ENCODE measurements at regions not wholly inside any gene's neighbourhood (a gene's known extent, or its start where the extent isn't known, plus 50 kb on each side); places are given as distances from the start of the nearest gene placed in this dataset.

DNA sequence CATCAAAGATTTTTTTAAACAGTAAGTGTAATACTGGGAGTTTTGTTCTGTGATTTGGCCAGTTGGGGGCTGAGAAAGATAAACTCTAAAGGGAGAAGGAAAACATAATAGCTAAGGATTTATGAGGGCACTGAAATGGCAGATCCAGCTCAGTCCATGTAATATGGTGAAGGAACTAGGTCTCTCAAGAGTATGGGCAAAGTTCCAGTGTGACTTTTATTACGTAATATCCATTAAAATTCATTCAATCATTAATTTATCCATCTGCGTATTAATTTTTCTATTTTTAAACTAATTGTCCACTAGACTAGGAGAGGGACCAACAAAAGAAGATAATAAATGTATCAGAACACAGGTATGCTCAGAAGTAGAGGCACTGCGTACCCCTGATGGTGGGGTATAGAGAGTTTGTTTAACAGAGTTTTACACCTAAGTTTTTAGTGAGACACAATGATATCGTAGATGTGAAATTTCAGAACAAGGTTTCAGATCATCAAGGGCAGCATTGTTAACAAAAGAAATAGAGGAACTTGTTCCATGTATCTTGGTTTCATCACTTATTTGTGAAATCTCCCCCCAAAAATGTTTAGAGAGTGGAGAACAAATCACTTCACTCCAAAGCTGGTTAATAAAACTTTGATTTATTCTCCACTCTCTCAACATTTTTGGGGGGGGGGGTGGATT lies 351.1 kb downstream of the GRXCR1 start:
- Histone ChIP-seq H3K27me3 (no peaks in the 10 kb centered on the region), H3K4me3 (no peak overlapping the region), H3K9me3 (no peaks in the 10 kb centered on the region), H3K36me3 (no peaks in the 10 kb centered on the region), H3K27ac (no peak overlapping the region), H3K4me1 (no peaks in the 10 kb centered on the region)
- TF ChIP-seq CTCF (IDR thresholded peaks at IDR 0.05), result no peak
- ATAC-seq (no peak), DNase-seq (no peak)
- intact Hi-C loops (cut with DNase I), result no loop called here
- 82 to 85% methylated on average over 4 of the region's 4 CpGs for WGBS, 2 donors

DNA sequence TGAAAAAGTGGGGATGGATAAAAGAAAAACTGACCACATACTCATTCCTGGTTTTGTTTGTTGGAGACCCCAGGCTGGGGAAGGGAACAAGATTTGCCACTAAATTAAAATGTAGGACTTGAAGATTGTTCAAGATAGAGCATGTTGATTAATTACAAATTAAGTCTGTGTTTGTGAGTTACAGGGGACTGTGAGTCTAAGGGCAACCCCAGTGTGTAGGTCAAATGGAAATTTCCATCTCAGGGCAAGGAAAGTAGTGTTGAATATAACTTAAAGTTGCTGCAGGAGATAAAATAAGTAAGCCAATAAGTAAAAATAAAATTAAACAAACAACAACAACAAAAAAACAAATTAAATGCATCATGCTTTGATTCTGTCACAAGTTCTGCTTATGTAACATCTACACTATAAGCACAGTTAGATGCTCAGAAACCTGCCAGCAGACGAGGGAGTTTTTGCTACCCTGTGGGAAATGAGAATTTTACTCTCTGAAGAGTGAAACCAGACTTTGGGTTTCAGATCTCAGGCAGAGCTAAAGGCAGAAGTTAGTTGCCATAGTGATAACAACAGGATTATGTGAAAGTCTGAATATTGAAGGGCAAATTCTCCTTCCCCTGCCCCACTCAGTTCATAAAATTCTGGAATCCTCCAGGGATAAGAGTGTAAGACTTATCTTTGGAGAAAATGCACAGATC lies 352.3 kb downstream of the GRXCR1 start:
- no peaks in the 10 kb centered on the region for H3K9me3 ChIP-seq
- TF ChIP-seq CTCF (IDR thresholded peaks at IDR 0.05), result no peak
- H3K36me3 ChIP-seq, result no peaks in the 10 kb centered on the region
- 32 to 38% methylated on average over 1 of the region's 1 CpG for WGBS, 2 donors
- H3K27me3 ChIP-seq, result no peaks in the 10 kb centered on the region
- no peak for ATAC-seq
- H3K4me3 ChIP-seq, result no peak overlapping the region
- no peak for DNase-seq
- intact Hi-C loops (cut with DNase I), result no loop called here
- no peaks in the 10 kb centered on the region for H3K4me1 ChIP-seq
- no peak overlapping the region for H3K27ac ChIP-seq

DNA sequence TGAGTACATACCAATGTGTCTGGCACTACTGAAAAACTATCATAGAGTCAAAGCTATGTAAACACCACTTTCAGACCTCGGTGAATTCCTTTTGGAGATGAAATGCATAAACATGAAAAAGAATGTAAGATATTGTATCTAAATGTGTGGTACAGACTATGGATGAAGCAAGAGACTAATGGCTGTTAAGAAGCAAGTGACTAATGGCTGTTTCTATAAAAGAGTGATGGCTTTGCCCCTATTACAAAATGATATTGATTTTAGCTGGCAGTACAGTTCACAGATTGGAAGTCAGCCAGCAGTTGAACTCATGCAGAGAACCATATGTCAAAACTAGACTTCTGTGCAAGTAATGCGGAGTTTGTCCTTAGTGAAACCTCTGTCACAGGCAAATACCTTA lies 359.3 kb downstream of the GRXCR1 start:
- intact Hi-C loops (cut with DNase I), result no loop called here
- no peak for DNase-seq
- no peak overlapping the region for H3K27ac ChIP-seq
- TF ChIP-seq CTCF (IDR thresholded peaks at IDR 0.05), result no peak
- no peaks in the 10 kb centered on the region for H3K36me3 ChIP-seq
- H3K4me3 ChIP-seq, result no peak overlapping the region
- no peaks in the 10 kb centered on the region for H3K4me1 ChIP-seq
- H3K27me3 ChIP-seq, result no peaks in the 10 kb centered on the region
- ATAC-seq, result no peak
- 68 to 76% methylated on average over 2 of the region's 2 CpGs for WGBS, 2 donors
- H3K9me3 ChIP-seq, result peaks cover 0 to 17% (median 0%) of the 10 kb centered on the region in 11 donors

DNA sequence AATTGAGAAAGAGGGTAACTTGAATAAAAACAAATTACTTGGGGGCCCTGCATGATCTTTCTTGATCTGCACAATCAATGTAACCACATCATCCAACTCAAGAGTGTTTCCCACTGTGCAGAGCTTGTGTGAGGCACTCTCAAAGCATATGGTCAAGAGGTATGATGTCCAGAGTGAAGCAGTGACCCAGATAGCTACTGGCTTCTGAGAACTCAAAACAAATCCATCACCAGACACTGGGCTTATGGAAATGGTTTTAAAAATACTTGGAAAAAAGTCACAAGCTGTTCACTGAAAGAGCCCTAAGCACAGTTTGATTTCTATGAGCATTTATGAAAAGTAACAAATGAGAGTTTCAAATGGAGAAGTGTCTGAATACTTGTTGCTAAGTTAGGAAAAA lies 361.0 kb downstream of the GRXCR1 start:
- H3K27ac ChIP-seq, result no peak overlapping the region
- no peak for TF ChIP-seq CTCF (IDR thresholded peaks at IDR 0.05)
- H3K27me3 ChIP-seq, result no peaks in the 10 kb centered on the region
- ATAC-seq (no peak), DNase-seq (no peak)
- peaks cover 0 to 22% (median 0%) of the 10 kb centered on the region in 11 donors for H3K9me3 ChIP-seq
- intact Hi-C loops (cut with DNase I), result no loop called here
- H3K36me3 ChIP-seq, result no peaks in the 10 kb centered on the region
- no peaks in the 10 kb centered on the region for H3K4me1 ChIP-seq
- H3K4me3 ChIP-seq, result no peak overlapping the region
